ENCODE measurements at regions not wholly inside any gene's neighbourhood (a gene's known extent, or its start where the extent isn't known, plus 50 kb on each side); places are given as distances from the start of the nearest gene placed in this dataset.

- POLR2A ChIA-PET (ENCODE audit: low non-redundant PET), result no interaction called here
- DNase-seq (ENCODE audit: low spot score), result peak; percentile 32
- H3K27me3 ChIP-seq (replicated peaks; ENCODE audit: insufficient read depth, low read depth, low read length, poor library complexity), result no peaks in the 10 kb centered on the region
Observed at GRCh38 chr4:15234116-15234855, 193.5 kb upstream of the C1QTNF7 start.

GRCh38 chr4:15234856-15235126 is 193.0 kb upstream of the C1QTNF7 start:
- Histone ChIP-seq H3K27ac (ENCODE audit: low read depth, low read length, poor library complexity, severe bottlenecking) (no peak overlapping the region), H3K9me3 (ENCODE audit: low read depth, low read length, poor library complexity, severe bottlenecking) (no peaks in the 10 kb centered on the region), H3K4me3 (ENCODE audit: low read depth, low read length, poor library complexity, severe bottlenecking) (no peak overlapping the region), H3K27me3 (replicated peaks; ENCODE audit: insufficient read depth, low read depth, low read length, poor library complexity) (no peaks in the 10 kb centered on the region), H3K4me1 (ENCODE audit: insufficient read depth, low read length, poor library complexity, severe bottlenecking) (peaks cover 31% of the 10 kb centered on the region), H3K36me3 (ENCODE audit: insufficient read depth, low read length, poor library complexity, severe bottlenecking) (no peaks in the 10 kb centered on the region)
- no peak for TF ChIP-seq EZH2 (IDR thresholded peaks at IDR 0.05; ENCODE audit: borderline replicate concordance, low read depth, low read length, poor library complexity, severe bottlenecking)
- TF ChIP-seq CTCF (conservative IDR thresholded peaks at IDR 0.05; ENCODE audit: low read depth, low read length), result no peak
- DNase-seq (ENCODE audit: low spot score), result peak; percentile 76
- no TSS peak for BruUV-seq (replicated peaks)
- intact Hi-C loops (cut with micrococcal nuclease; ENCODE audit: unreplicated experiment), result no loop called here
- ChIA-PET CTCF (no interaction called here), POLR2A (ENCODE audit: low non-redundant PET) (no interaction called here)

More at GRCh38 chr4:15234116-15234855, 193.5 kb upstream of the C1QTNF7 start:
- intact Hi-C loops (cut with micrococcal nuclease; ENCODE audit: unreplicated experiment), result no loop called here
- CTCF ChIA-PET, result no interaction called here
- Histone ChIP-seq H3K36me3 (ENCODE audit: insufficient read depth, low read length, poor library complexity, severe bottlenecking) (no peaks in the 10 kb centered on the region), H3K4me1 (ENCODE audit: insufficient read depth, low read length, poor library complexity, severe bottlenecking) (peaks cover 26% of the 10 kb centered on the region), H3K4me3 (ENCODE audit: low read depth, low read length, poor library complexity, severe bottlenecking) (no peak overlapping the region), H3K27ac (ENCODE audit: low read depth, low read length, poor library complexity, severe bottlenecking) (no peak overlapping the region), H3K9me3 (ENCODE audit: low read depth, low read length, poor library complexity, severe bottlenecking) (no peaks in the 10 kb centered on the region)
- TF ChIP-seq EZH2 (IDR thresholded peaks at IDR 0.05; ENCODE audit: borderline replicate concordance, low read depth, low read length, poor library complexity, severe bottlenecking) (no peak), CTCF (conservative IDR thresholded peaks at IDR 0.05; ENCODE audit: low read depth, low read length) (no peak)
- no TSS peak for BruUV-seq (replicated peaks)

GRCh38 chr4:15235135-15235534 is 192.7 kb upstream of the C1QTNF7 start:
- Histone ChIP-seq H3K4me1 (ENCODE audit: insufficient read depth, low read length, poor library complexity, severe bottlenecking) (peaks cover 35% of the 10 kb centered on the region), H3K4me3 (ENCODE audit: low read depth, low read length, poor library complexity, severe bottlenecking) (no peak overlapping the region), H3K36me3 (ENCODE audit: insufficient read depth, low read length, poor library complexity, severe bottlenecking) (no peaks in the 10 kb centered on the region), H3K9me3 (ENCODE audit: low read depth, low read length, poor library complexity, severe bottlenecking) (no peaks in the 10 kb centered on the region), H3K27ac (ENCODE audit: low read depth, low read length, poor library complexity, severe bottlenecking) (no peak overlapping the region), H3K27me3 (replicated peaks; ENCODE audit: insufficient read depth, low read depth, low read length, poor library complexity) (no peaks in the 10 kb centered on the region)
- BruUV-seq (replicated peaks), result no TSS peak
- ChIA-PET POLR2A (ENCODE audit: low non-redundant PET) (no interaction called here), CTCF (no interaction called here)
- no peak for DNase-seq (ENCODE audit: low spot score)
- intact Hi-C loops (cut with micrococcal nuclease; ENCODE audit: unreplicated experiment), result no loop called here
- no peak for TF ChIP-seq EZH2 (IDR thresholded peaks at IDR 0.05; ENCODE audit: borderline replicate concordance, low read depth, low read length, poor library complexity, severe bottlenecking)
- TF ChIP-seq CTCF (conservative IDR thresholded peaks at IDR 0.05; ENCODE audit: low read depth, low read length), result no peak

Measured in A673 (cell line).